ENCODE measurements at regions not wholly inside any gene's neighbourhood (a gene's known extent, or its start where the extent isn't known, plus 50 kb on each side); places are given as distances from the start of the nearest gene placed in this dataset.

DNA sequence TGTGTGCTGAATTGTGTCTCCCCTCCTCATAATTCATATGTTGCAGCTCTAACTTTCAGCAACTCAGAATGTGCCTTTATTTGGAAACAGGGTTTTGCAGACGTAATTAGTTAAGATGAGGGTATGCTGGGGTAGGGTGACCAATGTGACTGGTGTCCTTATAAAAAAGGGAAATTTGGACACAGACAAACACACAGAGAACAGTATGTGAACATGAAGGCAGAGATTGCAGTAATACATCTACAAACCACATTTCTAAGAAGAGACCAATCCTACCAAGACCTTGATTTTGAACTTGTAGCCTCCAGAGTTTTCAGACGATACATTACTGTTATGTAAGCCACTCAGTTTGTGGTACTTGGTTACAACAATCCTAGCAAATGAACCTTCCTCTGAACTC, 817.8 kb downstream of the TUSC7 start:
- TF ChIP-seq EZH2 (IDR thresholded peaks at IDR 0.05; ENCODE audit: insufficient read depth, poor library complexity, severe bottlenecking) (no peak), EZH2phosphoT487 (IDR thresholded peaks at IDR 0.05; ENCODE audit: insufficient read depth, low read depth) (no peak)

Measured in GM23248 (cell line).